AG20443 (cell line): ENCODE measurements at regions not wholly inside any gene's neighbourhood (a gene's known extent, or its start where the extent isn't known, plus 50 kb on each side); places are given as distances from the start of the nearest gene placed in this dataset.
A peak's percentile ranks its signal among the peaks of the same experiment; 100 is the strongest.
"Not testable (repeated sequence)": the region's sequence is repeated elsewhere in the genome, so short reads cannot be mapped to it uniquely, and the experiment has no call there.

Experiments
- DNase-seq: peaks from one replicate; pipeline ENCODE4 v3.0.0; 2012; ENCODE audit warnings: low spot score, mixed read lengths

- no peak for DNase-seq
These were observed 182.5 kb downstream of the BAMBI start for GRCh38 chr10:28859791-28860190.

DNA sequence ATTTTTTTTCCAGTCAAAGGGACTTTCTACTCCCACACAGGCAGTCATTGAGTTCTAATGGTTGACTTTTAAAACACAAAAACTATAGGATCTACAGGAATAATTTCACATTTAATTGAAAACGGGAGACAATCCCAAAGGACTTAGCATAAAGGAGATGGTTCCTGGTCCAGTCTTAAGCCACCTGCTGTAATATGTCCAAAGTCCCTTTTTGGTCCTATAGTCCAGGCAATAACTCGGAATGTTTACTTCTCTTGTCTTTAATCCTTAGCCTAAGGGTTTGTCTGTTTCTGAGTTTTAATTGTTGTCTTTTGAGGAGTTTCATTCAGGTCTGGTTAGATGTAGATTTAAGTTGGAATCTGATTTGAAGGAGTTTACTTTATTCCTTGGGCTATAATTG, 184.9 kb downstream of the BAMBI start:
- no peak for DNase-seq

DNA sequence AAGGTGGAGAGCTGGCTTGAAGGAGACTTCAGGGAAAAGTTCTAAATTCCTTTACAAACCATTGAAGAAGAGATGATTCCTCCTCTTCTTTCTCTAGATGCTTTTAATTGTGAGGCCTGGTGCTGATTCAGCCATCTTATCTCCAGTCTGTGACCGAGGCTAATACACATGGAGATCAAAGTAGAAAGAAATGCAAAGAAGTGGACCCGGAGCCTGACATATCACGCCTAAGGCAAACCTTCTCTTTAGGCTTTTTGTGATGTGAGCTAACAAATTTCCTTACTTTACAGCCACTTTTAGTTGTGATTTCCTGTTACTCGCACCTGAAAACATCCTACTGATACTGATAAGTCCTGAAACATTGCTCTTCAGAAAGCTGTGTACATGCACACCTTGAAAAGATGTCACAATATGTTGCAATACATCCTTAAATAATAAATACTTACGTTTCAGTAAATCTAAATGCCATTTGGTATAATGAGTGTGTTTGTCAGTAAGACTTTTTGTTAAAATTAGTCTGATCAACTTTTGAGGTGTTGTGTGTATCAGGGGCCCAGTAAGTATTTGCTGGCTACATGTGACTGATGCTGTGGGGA, 192.4 kb downstream of the BAMBI start:
- DNase-seq = no peak

- DNase-seq = no peak
These were observed 194.3 kb downstream of the BAMBI start for GRCh38 chr10:28871665-28872064.

GRCh38 chr10:28872587-28873165, 195.4 kb downstream of the BAMBI start:
- DNase-seq = no peak

- no peak for DNase-seq
These were observed 196.2 kb downstream of the BAMBI start for GRCh38 chr10:28873540-28873939.

DNA sequence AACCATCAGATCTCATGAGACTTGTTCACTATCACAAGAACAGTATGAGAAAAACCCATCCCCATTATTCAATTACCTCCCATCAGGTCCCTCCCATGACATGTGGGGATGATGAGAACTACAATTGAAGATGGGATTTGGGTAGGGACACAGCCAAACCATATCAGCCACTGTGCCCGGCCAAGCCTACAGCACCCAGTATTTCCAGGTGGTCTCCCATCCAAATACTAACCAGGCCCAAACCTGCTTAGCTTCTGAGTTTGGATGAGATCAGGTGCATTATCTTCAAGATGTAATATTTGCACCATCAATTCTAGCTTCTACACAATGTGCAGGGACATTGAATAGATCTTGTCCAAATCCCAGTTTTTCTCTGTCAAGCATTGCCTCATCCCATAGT, 196.9 kb downstream of the BAMBI start:
- no peak for DNase-seq

DNA sequence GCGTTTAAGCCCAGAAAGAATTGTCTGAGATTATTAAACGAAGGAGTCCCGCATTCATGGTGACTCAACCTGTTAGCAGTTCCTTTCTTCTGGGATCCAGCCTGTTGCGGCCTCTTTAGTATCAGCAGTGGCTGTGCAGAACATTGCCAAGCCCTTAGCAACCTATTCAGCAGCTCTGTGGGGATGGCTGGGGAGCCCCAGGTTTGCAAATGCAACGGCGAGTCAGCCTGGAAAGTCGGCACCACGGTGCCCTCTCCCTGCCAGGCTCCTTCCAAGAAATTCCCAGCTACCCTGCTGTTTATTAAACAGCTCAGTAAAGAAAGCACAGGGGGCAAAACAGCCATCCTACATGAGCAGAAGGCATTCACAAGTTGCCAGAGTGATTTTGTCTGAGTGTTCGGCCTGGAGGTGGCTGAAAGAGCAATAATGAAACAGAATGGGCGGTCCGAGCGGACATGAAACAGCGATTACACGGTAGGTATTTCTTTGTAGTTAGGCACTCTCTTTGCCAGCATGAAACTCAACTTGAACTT, 198.3 kb downstream of the BAMBI start:
- DNase-seq = no peak

DNA sequence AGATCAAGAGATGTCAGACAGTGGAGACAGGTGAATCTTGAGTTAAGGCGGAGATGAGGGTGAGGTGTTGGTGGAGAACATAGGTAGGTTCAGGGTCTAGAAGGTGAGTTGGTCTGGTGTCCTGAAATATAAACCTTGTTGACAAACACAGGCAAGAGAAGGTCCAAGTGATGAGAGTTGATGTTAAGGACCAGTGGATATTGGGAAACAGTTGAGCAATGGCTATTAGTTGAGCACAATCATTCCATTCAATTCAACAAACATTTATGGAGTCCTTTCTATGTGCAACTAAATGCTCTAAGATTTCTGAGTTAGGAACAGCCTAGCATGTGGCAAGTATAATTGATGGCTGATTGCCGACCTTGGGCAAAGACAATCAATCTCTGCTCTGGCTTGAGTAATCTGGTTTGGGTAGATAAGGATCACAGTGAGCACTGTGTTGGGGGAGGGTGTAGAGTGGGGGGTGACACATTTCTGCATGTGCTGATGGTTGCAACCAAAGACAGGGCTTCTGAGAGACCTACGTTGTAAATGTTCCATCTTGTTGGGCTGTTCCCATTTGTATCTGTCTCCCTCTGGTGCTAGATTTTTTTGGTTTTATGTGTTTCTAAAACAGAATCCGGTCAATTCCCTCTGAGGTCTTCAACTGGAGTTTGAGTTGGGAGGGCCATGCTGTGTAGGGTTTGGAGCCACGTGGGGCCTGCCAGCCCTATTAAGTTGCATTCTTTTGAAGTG, 201.1 kb downstream of the BAMBI start:
- DNase-seq = no peak

- no peak for DNase-seq
These were observed 201.9 kb downstream of the BAMBI start for GRCh38 chr10:28879246-28879645.

DNA sequence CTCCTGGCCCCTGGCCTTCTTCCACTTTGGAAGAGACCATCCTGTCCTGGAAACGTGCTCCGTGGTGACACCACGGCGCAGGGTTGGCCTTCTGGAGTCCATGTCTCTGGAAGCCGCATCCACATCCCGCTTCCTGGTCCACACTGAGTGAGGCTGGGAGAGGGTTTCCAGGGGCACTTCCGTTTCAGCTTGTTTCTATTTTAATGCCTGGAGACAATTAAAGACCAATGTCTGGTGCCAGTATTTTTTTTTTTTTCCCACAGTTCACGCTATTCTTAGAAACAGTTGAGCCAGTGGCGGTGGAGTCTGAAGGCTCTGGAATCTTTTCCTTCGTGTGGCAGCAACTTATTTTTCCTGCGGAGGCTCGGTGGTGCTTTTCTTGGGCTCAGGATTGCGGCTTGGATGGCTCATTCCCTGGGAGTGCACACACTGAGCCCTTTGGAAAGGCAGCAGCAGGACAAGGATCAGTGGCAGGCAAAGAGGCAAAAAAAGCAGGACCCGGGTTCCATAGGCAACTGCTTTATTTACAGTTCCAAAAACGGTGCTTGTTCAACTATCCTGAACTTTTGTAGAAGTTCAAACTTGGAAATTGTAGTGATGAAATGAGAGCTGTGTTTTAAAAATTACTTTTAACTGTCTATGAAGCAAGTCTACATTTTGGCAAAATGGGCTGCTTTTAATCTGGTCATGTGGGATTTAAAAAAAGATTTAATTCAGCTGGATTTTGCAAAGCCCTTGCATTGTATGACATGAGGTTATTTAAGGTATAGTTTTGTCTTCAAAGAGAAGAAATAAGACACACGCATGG, 202.8 kb downstream of the BAMBI start:
- DNase-seq = peak; percentile 69

- DNase-seq = no peak
These were observed 203.3 kb downstream of the BAMBI start for GRCh38 chr10:28880683-28880950.

DNA sequence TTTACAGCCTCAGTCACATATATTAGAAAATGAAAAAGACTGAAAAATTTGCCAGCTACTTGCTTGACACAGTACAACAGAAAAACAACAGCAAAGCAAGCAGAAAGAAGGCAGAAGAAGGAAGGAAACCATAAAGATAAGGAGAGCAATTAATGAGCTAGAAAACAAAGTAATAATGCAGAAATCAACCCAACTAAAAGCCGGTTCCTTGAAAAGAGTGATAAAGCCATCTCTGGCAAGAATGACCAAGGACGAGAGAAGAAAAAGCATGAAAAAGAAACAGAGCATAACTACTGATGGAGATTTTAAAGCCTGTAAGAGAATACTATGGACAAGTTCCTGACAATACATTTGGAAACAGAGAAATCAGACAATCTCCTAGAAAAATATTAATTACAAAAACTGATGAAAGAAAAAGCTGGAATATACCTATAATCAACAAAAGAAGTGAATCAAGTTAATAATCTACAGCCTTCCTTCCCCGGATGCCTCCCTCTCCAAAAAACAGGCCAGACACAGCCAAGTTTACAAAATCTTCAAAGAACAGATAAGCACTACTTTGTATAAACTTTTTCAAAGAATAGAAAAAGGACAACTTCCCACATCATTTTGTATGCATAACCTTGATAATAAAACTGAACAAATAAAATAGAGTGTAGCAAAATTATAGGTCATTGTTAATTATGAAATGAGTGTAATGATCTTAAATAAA, 204.0 kb downstream of the BAMBI start:
- no peak for DNase-seq

DNA sequence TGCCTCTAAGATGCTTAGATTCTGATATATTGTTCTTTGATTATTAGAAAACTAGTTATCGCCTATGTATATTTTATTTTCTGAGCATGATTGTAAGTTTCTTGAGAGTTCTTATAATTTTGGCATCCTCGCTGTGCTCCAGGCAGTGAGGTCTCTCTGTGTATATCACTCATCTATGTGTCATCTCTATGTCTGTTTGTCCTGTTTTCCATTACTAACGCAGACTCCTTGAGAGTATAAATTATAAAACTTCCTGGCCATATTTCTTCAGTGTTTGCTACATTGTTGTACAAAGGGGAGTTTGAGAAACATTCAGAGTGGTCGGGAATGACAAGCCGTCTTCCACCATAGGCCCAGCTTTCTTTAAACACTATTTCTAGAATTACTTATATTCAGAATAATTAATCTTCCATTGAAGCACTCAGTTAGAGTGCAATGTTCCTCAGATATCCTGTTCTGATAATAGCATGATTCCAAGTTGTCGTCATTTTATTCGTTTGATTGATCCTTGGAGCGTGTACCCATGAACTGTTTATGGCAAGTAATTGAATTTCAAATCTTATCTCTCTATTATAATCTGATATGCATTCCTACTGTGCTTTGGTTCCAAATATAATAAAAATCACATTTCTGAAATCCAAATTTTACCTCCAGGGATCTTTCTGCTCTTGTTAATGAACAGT, 206.6 kb downstream of the BAMBI start:
- DNase-seq = no peak

DNA sequence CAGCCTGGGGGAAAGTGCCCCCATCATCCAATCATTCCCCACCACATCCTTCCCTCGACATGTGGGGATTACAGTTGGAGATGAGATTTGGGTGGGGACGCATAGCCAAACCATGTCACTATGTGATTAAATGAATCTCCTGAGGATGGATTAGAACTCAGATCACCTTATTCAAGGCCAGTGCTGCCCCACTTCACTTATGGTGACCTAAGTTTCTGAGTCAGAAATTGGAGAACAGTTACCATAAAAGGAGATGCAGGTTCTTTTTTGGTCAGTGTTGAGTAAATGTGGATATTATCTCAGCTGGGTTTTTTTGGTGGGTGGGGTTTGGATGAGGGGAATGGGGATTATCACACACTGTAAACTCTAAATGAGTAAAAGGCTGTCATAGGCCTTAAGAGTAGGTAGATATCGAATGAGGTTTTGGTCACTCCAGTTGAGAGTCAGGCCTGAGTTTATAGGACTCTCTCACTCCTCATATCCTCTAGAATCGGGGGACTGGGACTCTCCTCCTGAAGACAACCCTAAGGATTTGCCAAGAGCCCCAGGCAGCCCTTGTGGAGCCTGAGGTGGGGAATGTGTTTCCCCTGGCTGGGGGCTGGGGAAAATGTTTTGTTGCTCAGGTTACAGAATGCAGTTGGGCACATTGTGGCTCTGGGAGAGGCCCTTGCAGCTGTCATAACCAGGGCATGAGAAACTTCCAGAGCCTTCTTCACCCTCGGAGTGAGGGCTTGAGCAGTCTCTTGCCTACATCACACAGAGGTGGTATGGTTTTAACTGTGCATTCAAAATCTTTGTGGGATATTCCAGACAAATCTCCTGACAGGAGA, 213.0 kb downstream of the BAMBI start:
- no peak for DNase-seq

DNA sequence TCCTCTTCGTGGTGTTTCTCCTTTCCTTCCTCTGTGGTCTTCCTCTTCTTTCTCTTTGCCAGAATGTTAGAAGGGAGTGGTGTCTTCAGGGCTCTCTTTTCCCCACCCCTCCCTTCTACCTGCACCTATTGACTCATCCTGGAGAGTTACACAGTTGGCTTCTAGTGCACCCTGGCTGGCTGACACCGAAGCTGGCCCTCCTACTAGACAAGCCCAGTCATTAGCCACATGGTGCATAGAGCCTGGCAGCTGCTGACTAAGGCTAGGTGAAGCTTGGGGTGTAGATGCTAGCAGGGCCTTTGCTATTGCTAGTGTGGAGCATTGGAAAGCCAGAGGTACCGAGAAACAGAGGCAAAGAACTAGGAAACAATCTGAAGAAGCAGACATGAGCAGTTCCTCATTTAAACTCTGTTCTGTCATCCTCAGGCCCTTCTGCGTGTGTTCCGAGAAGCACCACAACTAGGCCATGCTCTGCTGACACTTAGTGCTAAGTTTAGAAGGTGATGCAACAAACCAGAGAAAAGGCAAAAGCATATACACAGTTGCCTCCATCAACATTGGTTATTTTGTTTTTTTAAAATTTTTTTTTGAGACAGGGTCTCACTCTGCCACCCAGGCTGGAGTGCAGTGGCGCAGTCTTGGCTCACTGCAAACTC, 213.9 kb downstream of the BAMBI start:
- no peak for DNase-seq

GRCh38 chr10:28892818-28893547, 215.7 kb downstream of the BAMBI start:
- no peak for DNase-seq

GRCh38 chr10:28894146-28894545, 216.8 kb downstream of the BAMBI start:
- DNase-seq = no peak

DNA sequence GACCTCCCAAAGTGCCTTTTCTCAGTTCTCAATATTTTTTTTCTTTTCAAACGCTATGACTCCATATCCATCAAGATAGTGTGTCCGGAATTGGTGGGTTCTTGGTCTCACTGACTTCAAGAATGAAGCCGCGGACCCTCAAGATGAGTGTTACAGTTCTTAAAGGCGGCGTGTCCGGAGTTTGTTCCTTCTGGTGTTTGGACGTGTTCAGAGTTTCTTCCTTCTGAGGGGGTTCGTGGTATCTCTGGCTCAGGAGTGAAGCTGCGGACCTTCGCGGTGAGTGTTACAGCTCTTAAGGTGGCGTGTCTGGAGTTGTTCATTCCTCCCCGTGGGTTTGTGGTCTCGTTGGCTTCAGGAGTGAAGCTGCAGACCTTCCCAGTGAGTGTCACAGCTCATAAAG, 218.3 kb downstream of the BAMBI start:
- not testable (repeated sequence) for DNase-seq
